IPS-NIHi7 (cell line): ENCODE measurements at regions not wholly inside any gene's neighbourhood (a gene's known extent, or its start where the extent isn't known, plus 50 kb on each side); places are given as distances from the start of the nearest gene placed in this dataset.
"Not testable (repeated sequence)": the region's sequence is repeated elsewhere in the genome, so short reads cannot be mapped to it uniquely, and the experiment has no call there.

Experiments used
- DNase-seq: peaks from one replicate; pipeline ENCODE4 v3.0.0; 2012; ENCODE audit warnings: mixed read lengths; ENCODE audit errors: extremely low spot score

DNA sequence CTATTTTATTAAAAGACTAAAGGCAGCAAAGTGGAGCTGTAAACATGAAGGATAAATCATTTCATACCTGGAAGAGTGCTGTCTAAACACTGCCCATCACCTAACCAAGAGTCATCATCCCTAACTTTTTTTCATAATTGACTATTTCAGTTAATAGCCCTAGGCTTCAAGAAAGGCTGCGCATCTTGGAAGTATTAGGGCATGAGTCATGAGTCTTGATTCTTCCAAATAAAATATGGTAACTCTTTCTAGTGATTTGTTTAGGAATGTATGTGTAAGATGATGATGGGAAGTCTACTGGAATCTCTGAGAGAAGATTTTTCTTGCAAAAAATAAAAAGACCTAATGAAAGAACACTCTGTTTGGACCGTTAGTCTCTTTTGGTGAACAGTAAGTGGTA lies 207.7 kb upstream of the AHR start:
- no peak for DNase-seq

DNA sequence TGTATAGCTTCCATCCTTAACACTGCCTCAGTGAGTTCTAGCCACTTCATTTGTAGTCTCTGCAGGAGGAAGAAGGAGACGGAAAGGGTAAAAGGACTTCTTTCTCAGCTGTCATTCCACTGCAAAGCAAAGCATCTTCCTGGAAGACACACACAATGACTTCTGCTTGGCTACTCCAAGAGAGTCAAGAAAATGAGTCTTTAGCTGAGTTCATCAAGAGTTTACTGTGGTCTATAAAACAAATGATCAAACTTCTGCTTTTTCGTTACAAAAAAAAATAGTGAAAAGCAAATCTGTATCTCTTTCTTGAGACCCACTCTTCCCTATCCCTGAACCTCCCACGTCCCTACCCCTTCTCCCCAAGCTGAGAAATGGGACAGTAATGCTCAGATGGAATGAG lies 205.0 kb upstream of the AHR start:
- no peak for DNase-seq

DNA sequence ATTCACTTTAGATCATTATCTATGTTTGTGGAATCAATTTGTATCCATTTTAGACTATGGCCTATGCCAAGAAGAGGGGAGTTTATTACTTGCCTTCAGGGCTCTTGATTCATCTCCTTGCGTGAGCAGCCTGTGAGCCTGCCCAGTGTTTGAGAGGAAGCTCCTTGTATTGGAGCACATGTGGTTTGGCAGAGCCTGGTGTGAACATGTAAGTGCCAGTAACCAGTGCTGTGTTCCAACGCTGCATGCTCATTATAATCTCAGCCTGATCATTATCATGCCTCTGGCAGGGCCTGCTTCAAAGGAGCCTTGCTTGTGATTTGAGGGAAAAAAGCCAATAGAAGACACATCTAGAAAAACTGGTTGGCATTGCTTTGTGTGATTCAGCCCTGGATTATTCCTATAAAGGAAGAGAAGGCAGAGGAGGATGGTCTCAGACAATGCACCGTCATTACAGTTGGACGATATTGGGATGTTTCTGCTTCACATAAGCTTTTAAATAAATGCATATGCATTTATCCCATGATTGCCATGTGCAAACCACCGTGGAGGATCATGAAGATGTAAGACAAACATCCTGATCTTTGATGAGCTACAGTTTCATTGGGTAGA lies 203.4 kb upstream of the AHR start:
- no peak for DNase-seq

DNA sequence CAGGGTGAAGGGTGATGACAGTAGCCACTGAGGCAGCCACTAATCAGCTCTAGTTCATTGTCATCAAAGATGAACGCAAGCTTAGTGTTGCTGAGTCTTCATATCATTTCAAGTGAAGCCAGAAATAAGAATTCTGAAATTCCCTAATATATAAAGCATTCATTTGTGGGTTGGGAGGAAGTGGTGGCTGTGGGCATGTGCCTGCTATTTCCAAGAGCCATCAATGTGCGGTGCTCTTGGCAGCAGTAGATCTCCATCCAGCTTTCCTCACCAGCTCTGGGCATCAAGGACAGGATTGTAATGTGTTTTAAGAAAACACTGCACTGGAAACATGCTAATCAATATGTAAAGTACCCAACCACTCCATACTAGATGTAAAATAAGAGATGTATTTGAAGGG lies 202.5 kb upstream of the AHR start:
- DNase-seq, result no peak

DNA sequence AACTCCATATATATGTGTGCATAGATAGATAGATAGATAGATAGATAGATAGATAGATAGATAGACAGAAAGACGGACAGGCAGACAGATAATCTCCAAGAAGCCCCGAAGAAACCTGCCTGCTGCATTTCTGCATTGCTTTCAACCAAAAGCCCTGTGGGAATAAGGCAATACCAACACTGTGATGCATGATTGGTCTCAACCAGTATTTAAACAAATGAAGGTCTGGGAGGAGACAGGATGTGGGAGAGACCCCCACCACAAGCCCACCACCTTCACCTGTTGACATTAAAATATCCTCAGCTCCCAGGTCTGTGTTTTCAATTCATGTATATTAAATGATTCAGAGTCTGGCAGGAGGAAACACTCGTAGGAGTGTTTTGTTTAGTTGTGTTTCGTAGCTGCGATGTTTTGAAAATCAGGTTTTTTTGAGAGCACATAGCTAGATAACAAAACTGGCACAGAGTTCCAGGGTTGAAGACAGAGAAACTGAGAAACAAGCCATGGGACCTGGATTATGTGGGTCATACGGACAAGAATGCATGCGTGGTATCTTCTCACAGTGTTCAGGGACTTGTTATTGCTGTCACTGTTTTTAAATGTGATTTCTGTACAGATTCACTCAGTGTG lies 200.7 kb upstream of the AHR start:
- no peak for DNase-seq

DNA sequence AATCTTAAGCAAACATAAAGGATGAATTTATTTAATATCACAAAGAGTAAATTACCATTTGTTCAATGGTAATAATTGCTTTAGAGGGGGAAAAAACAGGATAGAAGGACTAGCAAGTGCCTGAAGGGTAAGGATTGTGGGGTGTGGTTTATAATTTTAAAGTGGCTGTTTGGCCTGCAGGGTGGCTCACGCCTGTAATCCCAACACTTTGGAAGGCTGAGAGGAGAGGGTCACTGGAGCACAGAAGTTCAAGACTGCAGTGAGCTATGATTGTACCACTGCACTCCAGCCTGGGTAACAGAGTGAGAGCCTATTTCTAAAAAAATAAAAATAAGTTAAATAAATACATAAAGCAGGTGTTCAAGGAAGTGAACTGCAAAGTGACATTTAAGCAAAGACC lies 199.9 kb upstream of the AHR start:
- no peak for DNase-seq

DNA sequence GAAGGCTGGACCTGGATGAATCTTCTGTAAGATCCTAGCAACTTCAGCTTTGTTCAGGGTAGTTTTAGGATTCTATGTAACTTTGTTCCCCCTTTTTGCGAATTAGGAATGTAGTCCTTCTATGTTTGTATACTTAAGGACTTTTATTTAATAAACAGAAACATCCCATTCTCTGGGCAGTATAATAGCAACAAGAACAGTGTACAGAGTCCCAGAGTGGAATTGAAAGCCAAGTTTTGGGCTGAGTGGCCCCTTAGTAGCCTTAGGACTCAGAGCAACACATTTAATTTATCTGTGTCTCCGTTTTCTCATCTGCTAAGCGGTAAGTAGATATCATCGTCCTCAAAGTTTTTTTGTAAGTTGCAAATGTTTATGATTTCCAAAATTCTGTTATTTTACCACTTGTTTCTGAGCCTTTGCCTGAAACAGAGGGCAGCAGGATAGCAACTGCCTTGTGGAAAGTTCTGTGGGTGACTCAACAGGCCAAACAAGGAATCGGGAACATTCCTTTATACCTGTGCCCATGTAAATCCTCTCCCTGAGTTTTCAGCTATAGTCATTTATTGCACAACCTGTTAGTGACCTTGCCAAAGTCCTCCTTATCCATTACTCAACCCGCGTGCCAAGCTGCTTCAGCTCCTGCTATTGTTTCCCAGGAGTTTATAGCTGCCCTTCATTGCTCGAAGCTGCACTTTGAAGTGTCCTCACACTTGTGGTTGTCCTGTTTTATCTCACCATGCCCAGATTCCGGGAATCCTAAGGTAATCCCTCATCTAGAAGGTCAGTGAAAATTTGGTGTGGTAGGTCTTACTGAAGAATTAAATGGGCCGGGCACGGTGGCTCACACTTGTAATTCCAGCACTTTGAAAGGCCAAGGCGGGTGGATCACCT lies 199.1 kb upstream of the AHR start:
- no peak for DNase-seq

DNA sequence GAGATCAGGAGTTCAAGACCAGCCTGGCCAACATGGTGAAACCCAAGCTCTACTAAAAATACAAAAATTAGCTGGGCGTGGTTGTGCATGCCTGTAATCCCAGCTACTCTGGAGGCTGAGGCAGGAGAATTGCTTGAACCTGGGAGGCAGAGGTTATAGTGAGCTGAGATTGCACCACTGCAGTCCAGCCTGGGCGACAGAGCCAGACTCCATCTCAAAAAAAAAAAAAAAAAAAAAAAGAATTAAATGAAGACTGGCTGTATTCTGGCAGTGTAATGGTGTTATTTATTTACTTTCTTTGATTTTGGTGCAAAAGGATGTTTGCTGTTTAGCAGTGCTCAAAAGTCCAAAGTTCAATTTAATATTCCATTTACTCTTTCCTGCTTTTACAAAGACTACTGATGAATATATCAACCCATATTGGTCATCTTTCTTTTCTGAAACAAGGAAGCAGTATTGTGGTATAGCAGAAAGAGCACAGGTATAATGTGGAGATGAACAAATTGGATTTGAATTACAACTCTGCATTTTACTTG lies 198.4 kb upstream of the AHR start:
- not testable (repeated sequence) for DNase-seq

DNA sequence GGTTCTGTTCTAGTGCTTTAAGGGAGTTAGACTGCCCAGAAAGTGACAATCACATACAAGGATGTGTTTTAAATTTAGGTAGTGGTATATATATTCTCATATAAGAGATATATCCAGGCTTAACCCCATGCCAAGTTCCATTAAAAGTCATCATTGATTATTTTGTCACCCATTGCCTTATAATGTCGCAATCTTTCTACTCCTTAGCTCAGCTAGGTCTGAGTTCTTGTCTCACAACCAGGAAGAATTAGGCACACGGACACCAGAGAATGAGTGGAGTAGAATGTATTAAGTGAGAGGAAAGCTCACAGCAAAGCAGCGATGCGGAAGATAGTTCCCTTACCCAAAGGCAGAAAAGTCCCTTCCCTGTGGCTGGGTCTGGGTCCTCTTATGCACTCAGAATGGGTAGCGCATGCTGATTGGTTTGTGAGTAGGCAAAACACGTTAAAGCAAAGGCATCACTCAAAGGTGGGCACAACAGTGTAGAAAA lies 197.2 kb upstream of the AHR start:
- no peak for DNase-seq

DNA sequence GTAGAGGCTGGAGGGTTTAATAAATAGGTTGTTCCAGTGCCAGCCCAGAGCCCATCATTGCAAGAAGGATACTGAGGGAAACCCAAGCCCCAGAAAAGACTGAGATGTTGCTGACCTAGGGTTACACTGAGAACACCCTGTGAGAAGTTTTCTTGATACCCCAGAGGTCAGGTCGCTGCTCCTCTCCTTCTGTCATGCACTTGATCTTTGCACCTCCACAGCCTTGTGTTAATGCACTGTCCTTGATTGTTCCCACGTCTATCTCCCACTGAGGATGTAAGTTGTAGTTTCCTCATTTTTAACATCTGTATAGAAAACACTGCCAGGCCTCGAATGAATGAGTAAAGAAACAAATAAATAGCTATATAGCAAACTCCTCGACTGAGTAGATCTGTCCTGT lies 195.3 kb upstream of the AHR start:
- DNase-seq, result no peak

DNA sequence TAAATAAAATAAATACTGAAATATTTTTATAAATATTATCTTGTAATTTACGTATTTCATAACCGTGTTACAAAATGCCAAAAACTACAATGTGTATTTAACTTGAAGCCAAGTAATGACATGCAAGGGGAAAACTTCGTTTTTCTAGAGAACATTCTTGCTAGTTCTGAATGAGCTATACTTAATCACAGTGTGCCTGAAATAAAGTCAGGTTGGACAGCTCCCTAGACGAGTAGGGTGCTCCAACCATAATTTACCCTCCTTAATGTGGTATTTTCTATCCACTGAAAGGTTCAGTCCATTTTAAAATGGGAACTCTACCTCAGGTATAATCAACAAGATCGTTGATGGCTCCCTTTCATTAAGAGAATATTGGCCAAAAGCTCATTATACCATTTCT lies 194.5 kb upstream of the AHR start:
- no peak for DNase-seq

DNA sequence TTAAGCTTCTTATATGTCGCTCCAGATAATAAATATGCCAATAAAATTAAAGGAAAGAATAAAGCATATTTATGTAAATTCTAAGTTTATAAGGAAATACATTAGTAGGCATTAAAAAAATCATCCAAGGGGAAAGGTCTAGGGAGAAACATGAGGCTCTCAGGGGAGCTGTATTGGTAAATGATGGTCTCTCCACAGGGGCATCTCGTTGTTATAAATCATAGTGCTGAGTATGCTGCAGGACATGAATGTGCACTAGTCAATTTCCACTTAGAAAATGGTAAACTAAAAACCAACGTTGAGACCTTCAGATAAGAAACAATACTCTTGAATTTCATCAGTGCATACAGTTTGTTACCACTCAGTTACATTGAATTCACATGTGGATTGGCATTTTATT lies 194.0 kb upstream of the AHR start:
- no peak for DNase-seq

DNA sequence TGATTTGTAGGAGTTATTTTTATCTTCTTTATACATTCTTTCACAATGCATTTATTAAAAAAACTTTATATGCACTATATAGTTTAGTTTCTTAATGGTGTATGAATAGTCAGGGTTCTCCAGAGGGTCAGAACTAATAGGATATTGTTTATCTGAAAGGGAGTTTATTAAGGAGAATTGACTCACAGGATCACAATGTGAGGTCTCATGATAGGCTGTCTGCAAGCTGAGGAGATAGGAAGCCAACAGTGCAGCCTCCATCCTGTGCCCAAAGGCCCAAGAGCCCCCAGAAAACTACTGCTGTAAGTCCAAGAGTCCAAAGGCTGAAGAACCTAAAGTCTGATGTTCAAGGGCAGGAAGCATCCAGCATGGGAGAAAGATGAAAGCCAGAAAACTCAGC lies 192.8 kb upstream of the AHR start:
- DNase-seq, result no peak

DNA sequence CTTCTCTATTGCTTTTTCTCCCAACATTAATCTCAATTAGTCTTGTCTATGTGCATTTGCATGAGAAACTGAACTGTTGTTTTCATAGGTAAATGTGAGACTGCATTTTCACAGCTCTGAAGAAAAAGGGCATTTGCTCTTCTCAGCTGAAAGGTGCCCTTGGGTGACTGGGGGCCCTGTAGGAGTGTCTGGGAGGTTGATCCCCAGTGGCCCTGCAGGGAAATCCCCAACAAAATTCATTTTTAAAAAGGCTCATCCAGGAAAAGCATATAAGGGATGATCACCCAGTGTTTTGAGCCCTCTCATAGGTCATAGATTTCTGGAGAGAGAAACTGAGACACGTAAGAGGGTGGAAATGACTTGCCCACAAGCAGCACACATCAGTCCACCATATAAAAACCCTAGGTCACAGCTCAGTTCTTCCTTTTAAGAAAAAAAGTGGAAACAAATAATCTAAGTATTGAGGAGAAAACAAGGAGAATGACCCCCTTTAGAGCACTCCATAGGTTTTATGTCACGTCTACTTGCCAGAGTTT lies 190.3 kb upstream of the AHR start:
- no peak for DNase-seq

DNA sequence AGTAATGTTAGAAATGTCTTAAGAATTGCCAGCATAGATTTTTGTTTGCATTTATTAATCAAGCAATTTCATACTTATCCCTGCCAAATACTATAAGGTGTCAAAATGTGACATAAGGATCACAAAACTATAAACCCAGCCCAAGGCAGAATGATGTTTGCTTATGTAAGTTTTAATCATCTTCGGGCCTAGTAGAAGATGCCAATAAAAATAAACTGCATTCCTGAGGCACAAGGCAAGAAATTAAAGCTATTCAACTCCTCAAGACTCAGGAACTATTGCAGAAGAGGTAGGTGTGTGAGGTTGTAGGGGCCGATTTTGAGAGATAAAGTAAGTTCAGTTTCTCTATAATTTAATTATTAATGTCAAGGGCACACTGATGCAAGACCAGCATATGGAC lies 189.4 kb upstream of the AHR start:
- DNase-seq, result no peak

DNA sequence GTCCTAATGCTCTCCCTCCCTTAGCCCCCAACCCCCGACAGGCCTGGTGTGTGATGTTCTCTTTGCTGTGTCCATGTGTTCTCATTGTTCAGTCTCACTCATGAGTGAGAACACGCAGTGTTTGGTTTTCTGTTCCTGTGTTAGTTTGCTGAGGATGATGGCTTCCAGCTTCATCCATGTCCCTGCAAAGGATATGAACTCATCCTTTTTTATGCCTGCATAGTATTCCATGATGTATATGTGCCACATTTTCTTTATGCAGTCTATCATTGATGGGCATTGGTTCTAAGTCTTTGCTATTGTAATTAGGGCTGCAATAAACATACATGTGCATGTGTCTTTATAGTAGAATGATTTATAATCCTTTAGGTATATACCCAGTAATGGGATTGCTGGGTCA lies 184.7 kb upstream of the AHR start:
- not testable (repeated sequence) for DNase-seq

DNA sequence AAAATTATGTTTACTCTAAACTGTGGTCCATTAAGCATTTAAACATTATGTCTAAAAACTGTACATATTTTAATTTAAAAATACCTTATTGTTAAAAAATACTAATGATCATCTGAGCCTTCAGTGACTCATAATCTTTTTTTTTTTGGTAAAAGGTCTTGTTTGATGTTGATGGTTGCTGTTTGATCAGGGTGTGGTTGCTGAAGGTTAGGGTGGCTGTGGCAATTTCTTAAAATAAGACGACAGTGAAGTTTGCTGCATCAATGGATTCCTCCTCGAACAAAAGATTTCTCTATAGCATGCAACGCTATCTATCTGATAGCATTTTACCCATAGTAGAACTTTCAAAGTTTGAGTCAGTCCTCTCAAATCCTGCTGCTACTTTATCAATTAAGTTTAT lies 180.0 kb upstream of the AHR start:
- no peak for DNase-seq

DNA sequence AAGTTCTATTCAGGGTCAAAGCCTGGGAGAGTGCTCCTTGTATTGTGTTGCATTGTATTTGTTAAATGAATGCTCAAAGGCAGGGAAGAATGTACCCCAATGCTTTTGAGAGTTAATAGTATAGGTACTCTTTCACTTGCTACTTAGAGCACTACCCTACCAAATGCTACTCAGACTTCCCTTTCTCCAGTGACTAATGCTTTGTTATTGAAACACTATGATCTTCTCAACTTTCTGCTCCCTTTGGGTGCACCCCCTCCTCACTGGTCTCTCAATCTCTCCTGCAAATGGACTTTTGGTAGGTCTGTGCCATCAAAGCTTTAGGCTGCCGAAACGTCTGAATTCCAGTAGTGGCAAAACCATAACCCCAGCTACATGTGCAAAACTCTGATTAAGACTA lies 177.7 kb upstream of the AHR start:
- no peak for DNase-seq

DNA sequence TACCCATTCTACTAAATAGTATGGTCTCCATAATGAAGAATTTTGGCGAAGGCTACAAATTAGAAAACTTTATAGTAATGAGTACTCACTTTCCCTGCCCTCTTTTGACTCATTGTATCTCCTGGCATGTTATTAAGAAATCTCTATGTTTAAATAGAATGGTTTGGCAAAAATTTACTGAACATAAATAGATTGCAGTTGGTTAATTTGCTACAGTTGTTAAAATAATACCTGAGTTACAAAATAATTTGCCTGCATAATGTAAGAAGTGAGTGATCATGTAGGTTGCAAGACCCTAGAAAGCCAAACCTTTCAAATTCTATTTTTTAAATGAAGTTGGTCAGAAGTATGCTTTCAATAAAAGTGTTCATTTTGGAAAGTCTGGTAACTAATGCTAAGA lies 176.8 kb upstream of the AHR start:
- no peak for DNase-seq

DNA sequence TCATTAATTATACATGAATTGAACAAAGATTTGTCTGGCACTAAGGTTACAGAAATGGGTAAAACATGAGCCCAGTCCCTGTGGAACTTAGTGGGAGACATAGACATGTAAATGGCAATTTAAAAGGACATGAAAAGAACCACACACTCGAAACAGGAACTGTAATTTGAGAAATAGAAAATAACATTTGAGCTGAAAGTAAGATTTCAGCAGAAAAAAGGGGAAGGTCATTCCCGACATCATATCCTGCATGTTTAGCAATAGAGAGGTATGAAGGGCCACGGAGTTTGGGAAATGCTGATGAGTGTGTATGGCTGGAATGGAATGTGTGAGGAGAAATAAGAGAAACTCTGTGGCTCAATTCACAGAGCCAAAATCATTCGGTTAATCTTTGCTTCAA lies 175.4 kb upstream of the AHR start:
- no peak for DNase-seq

DNA sequence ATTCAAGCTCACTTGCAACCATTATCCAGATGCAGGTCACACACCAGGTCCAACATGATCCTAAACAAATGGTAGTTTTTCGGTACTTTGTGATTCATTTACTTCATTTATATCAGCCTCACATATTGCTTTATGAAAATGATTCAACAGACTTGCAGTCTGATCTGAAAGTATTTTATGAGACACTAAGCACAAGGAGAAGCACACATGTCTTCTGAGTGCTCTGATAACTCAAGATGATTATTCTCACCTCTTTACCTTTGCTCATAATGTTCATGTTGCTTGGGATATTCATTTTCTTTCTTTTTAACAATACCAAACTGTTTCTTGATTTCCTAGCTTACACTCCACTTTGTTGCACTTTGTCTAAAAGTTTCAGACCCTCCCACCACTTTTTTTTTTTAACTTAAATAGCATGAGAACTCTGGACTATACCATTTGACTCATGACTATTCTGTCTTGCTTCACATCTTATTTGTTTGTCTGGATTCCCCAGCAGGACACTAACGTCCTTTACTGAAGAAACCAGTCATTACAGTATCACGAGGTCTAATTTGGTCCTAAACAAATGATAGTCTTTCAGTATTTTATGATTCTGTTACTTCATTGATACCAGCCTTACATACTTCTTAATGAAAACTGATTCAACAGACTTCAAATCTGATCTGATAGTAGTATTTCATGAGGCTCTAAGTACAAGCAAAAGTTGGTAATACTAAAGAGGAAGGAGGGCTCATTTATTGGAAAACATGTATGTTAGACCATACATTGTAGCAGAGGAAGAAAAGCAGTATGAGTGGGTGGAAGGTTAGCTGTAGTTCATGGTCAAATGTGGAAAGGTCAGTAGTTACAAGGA lies 171.8 kb upstream of the AHR start:
- no peak for DNase-seq
